Pulmonary artery endothelial cell (primary cell): ENCODE measurements at regions not wholly inside any gene's neighbourhood (a gene's known extent, or its start where the extent isn't known, plus 50 kb on each side); places are given as distances from the start of the nearest gene placed in this dataset.

ENCODE experiments used
- DNase-seq: peaks from one replicate; pipeline ENCODE4 v3.0.0-alpha.2; 2011; ENCODE audit warnings: low read depth, low spot score

DNA sequence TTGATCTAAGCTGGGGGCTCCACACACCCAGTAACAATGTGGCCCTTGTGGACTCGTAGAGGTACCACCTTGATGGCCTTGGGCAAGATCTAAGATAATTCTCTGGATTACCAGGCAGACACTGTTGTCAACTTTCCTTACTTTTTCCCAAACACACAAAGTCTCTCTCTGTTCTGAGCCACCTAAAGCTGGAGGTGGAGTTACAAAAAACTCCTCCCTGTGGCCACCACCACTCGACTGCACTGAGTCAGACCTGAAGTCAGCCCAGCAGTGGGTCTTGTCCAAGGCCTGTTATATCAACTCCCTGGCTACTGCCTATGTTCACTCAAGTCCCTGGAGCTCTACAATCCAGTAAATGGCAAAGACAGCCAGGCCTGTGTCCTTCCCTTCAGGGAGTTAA, 70.1 kb upstream of the TECRL start:
- DNase-seq: no peak

DNA sequence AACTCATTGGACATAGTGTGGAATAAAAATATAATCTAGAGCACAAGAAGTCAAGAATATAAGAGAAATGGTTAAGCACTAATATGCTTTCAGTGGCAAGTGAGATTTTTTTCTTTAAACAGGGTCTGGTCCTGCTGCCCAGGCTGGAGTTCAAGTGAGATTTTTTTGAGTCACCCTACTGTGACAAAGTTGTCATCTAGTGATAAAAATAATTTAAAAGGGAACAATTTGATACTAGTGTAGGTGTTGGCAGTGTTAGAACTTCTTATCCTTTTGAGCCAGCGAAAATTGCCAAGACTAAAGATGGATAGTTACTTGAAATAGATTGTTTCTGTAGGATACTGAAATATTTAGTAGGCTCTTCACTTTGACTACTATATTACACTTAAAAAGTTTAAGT, 67.9 kb upstream of the TECRL start:
- no peak for DNase-seq

DNA sequence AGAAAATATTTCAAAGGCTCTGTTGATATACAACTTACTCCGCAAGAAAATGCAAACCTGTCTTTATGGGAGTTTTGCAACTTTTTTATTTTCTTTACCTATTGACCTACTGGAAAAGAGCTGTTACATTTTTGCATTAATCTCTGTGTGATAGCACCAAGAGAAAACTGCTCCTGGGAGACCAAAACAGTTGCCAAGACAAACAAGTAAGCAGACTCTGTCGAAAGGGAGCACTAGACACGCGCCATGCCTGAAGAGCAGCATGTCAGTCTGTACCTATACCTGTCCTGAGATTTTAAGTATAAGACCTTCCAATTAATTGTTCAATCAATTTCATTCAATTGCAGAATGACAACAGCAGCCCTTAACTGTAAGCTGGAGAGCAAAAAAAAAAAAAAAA, 56.0 kb upstream of the TECRL start:
- DNase-seq: no peak

DNA sequence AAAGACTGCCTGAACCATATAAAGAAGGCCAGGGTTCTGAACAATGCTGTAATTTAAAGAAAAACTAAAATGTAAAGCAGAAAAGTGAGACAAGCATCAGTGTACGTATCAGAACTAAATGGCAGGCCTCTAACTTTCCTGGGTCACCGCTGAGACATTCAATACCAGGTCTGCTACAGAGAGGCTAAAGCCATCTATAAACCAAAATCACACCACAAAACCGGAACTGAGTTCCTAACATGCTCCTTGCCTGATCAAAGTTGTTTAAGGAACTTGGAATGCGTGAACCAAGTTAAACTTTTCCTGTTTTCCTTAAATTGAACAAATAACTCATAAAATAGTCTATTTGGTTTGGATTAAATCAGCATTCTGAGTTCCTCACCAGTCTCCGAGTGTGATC, 55.3 kb upstream of the TECRL start:
- DNase-seq: no peak
